K562 (cell line): ENCODE measurements at regions not wholly inside any gene's neighbourhood (a gene's known extent, or its start where the extent isn't known, plus 50 kb on each side); places are given as distances from the start of the nearest gene placed in this dataset.
A peak's percentile ranks its signal among the peaks of the same experiment; 100 is the strongest.

ENCODE experiments used
- ATAC-seq: fragments of 200-7000 bp; cut with Tn5 transposase; 3 replicates; pipeline ENCODE4 v1.9.1; 2020; ENCODE audit warnings: moderate library complexity
- BruUV-seq: library from RNA; stranded (reverse); fragments of 400-500 nt; replicated peaks from 2 replicates; lab custom pipeline; 2021; lab: Mats Ljungman, UMichigan
- CTCF ChIA-PET: fragments of 300-600 bp; formaldehyde crosslinking; extraction: SDS; loops from one replicate; lab custom pipeline; 2021; ENCODE audit warnings: low intra/inter-chr PET ratio; lab: Yijun Ruan, JAX
- POLR2A ChIA-PET: fragments of 300-600, 350-650 bp; sonication (Branson Sonifier 250); formaldehyde crosslinking; extraction: SDS; loops from one replicate; lab custom pipeline; 2021; ENCODE audit warnings: antibody characterized with exemption, inconsistent platforms; lab: Yijun Ruan, JAX
- DNase-seq, 4 experiments: peaks; one replicate each; pipeline versions ENCODE4 v3.0.0 to v3.0.0-alpha.2; 2011 to 2018; ENCODE audit warnings: low spot score in 3 of 4, mixed read lengths in 3 of 4; ENCODE audit errors: extremely low read depth in 1 of 4
- FAIRE-seq: peaks from 2 replicates; lab custom pipeline; 2011; peaks lifted over from hg19 to GRCh38; lab: Jason Lieb, UNC
- H2AFZ ChIP-seq: 2 replicates; pipeline ENCODE4 v1.6.0; 2011; ENCODE audit warnings: low read depth, low read length, control low read depth, inconsistent platforms
- H3K27ac ChIP-seq: fragments of 200-600 bp; 3 replicates; pipeline ENCODE4 v1.8.0; 2011; ENCODE audit warnings: low read depth, mild to moderate bottlenecking, control low read depth, inconsistent platforms, low read length, moderate library complexity, mixed read lengths; ENCODE audit errors: extremely low read depth
- H3K27me3 ChIP-seq, 2 experiments: fragments of 300-600 bp in 1 of 2; 2 replicates in 1 of 2; 3 replicates in 1 of 2; pipeline versions ENCODE4 v1.6.0 to v1.8.0; 2011; ENCODE audit warnings: inconsistent platforms in 2 of 2, low read length in 2 of 2, mild to moderate bottlenecking in 1 of 2, mixed read lengths in 1 of 2, moderate library complexity in 1 of 2; ENCODE audit not compliant: control insufficient read depth in 2 of 2, insufficient read depth in 2 of 2
- H3K36me3 ChIP-seq: fragments of 300-600 bp; 3 replicates; pipeline ENCODE4 v1.8.0; 2011; ENCODE audit warnings: mild to moderate bottlenecking, low read length, inconsistent platforms; ENCODE audit not compliant: control insufficient read depth, insufficient read depth
- H3K4me1 ChIP-seq, 2 experiments: fragments of 200-600 bp in 1 of 2; replicated peaks in 1 of 2; 2 replicates in 1 of 2; 3 replicates in 1 of 2; pipeline versions ENCODE4 v1.5.1 to v1.8.0; 2011; ENCODE audit warnings: inconsistent platforms in 2 of 2, low read length in 2 of 2, mild to moderate bottlenecking in 1 of 2, mixed read lengths in 1 of 2, moderate library complexity in 1 of 2; ENCODE audit not compliant: control insufficient read depth in 2 of 2, insufficient read depth in 2 of 2
- H3K4me2 ChIP-seq: 2 replicates; pipeline ENCODE4 v1.6.1; 2011; ENCODE audit warnings: low read length, control low read depth, inconsistent platforms, mixed read lengths; ENCODE audit not compliant: insufficient read depth
- H3K4me3 ChIP-seq: fragments of 200-600 bp; sonication (generic), shearing (Covaris generic); 2 replicates; pipeline ENCODE4 v1.5.1; 2016; ENCODE audit warnings: control low read depth, inconsistent platforms
- H3K79me2 ChIP-seq: fragments of 200-600 bp; 3 replicates; pipeline ENCODE4 v1.8.0; 2011; ENCODE audit warnings: low read length, inconsistent platforms; ENCODE audit not compliant: control insufficient read depth, insufficient read depth
- H3K9ac ChIP-seq, 2 experiments: 2 replicates each; pipeline versions ENCODE4 v1.6.0 to v1.6.1; 2011; ENCODE audit warnings: low read depth in 2 of 2, low read length in 2 of 2, control low read depth in 1 of 2, inconsistent platforms in 1 of 2, mild to moderate bottlenecking in 1 of 2, mixed read lengths in 1 of 2; ENCODE audit not compliant: insufficient read depth in 1 of 2
- H3K9me1 ChIP-seq: one replicate; pipeline ENCODE4 v1.6.0; 2011; ENCODE audit warnings: inconsistent platforms, mild to moderate bottlenecking, low read length, moderate library complexity; ENCODE audit not compliant: control insufficient read depth, insufficient read depth
- H3K9me3 ChIP-seq: replicated peaks from 2 replicates; pipeline ENCODE4 v1.5.1; 2011; ENCODE audit warnings: low read depth, low read length, inconsistent platforms; ENCODE audit not compliant: control insufficient read depth, insufficient read depth
- H4K20me1 ChIP-seq: replicated peaks from 2 replicates; pipeline ENCODE4 v1.6.1; 2011; ENCODE audit warnings: low read length, inconsistent platforms, mixed read lengths; ENCODE audit not compliant: control insufficient read depth, insufficient read depth
- E2F3 ChIP-seq: fragments of 250-450 bp; sonication (Bioruptor Pico); IDR thresholded peaks from 2 replicates; pipeline ENCODE4 v1.4.0; 2020; ENCODE audit warnings: mild to moderate bottlenecking
- FOXJ2 ChIP-seq: fragments of 200-800 bp; sonication (Bioruptor generic); IDR thresholded peaks from 2 replicates; pipeline ENCODE4 v1.6.1; 2016; ENCODE audit warnings: missing genetic modification characterization, missing compliant biosample characterization
- HEY1 ChIP-seq: fragments of 250-450 bp; sonication (Bioruptor Pico); IDR thresholded peaks from 2 replicates; pipeline ENCODE4 v1.5.0; 2020; ENCODE audit warnings: mild to moderate bottlenecking, moderate library complexity, borderline replicate concordance
- HINFP ChIP-seq: fragments of 450-650 bp; conservative IDR thresholded peaks from 2 replicates; pipeline ENCODE4 v1.6.1; 2016; ENCODE audit warnings: missing genetic modification characterization, low read depth, mild to moderate bottlenecking, control low read depth, missing compliant biosample characterization
- KDM5B ChIP-seq: fragments of 200-600 bp; sonication (generic); IDR thresholded peaks from 2 replicates; pipeline ENCODE4 v1.6.1; 2012; ENCODE audit warnings: low read depth, mild to moderate bottlenecking, moderate library complexity, low read length, control low read depth, inconsistent platforms; ENCODE audit not compliant: insufficient replicate concordance
- KLF16 ChIP-seq: IDR thresholded peaks from 2 replicates; pipeline ENCODE4 v1.6.1; 2016; ENCODE audit warnings: antibody characterized with exemption
- PTTG1 ChIP-seq: fragments of 450-650 bp; IDR thresholded peaks from 2 replicates; pipeline ENCODE4 v1.6.1; 2016; ENCODE audit warnings: low read depth, mild to moderate bottlenecking, missing genetic modification characterization, missing compliant biosample characterization
- TRIM28 ChIP-seq: fragments of 450-650 bp; IDR thresholded peaks from 2 replicates; pipeline ENCODE4 v1.6.1; 2017
- ZNF3 ChIP-seq: fragments of 250-450 bp; sonication (Bioruptor Pico); IDR thresholded peaks from 2 replicates; pipeline ENCODE4 v1.5.0; 2021; ENCODE audit warnings: mild to moderate bottlenecking, moderate library complexity
- WGBS: fragments of 100-300 bp; shearing (Covaris generic); methylation state at CpG from one replicate; pipeline ENCODE4 v1.1.6; 2016; ENCODE audit warnings: low coverage, mixed read lengths; ENCODE audit not compliant: insufficient coverage; ENCODE audit errors: missing lambda C conversion rate; 5-methylcytosine and 5-hydroxymethylcytosine counted together
- in situ Hi-C: fragments of 300-500 bp; cut with MboI; formaldehyde crosslinking; loops from 4 replicates; pipeline ENCODE4 v1.15.0; 2018; ENCODE audit warnings: inconsistent platforms, mixed read lengths
- intact Hi-C: fragments of 100-400 bp; cut with micrococcal nuclease; formaldehyde crosslinking; loops from 2 replicates; pipeline ENCODE4 v1.14.2; 2022
- TF ChIP-seq, protein P1 (sequence below), 2 experiments: fragments of 450-650 bp in 1 of 2; sonication (generic) in 1 of 2; formaldehyde crosslinking; conservative IDR thresholded peaks; 2 replicates each; pipeline versions ENCODE4 v1.4.0 to v1.8.1; 2020 to 2022; ENCODE audit warnings: mild to moderate bottlenecking in 1 of 2, missing genetic modification reagents in 1 of 2
- TF ChIP-seq, protein P2 (sequence below): fragments of 250-450 bp; sonication (Bioruptor Pico); IDR thresholded peaks from 2 replicates; pipeline ENCODE4 v1.9.0; 2021; ENCODE audit warnings: mild to moderate bottlenecking
- TF ChIP-seq, protein P3 (sequence below): fragments of 250-450 bp; sonication (Bioruptor Pico); IDR thresholded peaks from 2 replicates; pipeline ENCODE4 v1.4.0; 2020
- TF ChIP-seq, protein P4 (sequence below): sonication (generic); formaldehyde crosslinking; IDR thresholded peaks from 2 replicates; pipeline ENCODE4 v1.8.0; 2022; ENCODE audit warnings: mild to moderate bottlenecking, low read depth, missing genetic modification reagents

GRCh38 chr10:42988517-42989395 is 88.1 kb upstream of the RET start (continued):
- peak; percentile 61; the same call in 1 of the 2 replicates for TF ChIP-seq KLF16
- TF ChIP-seq, all 486 proteins: peak for 11

- POLR2A ChIA-PET, result interaction anchor here (0.7 kb wide), 1 partner anchor 40 kb away, joined by 4 read pairs; no protein-coding TSS in a partner anchor
- Histone ChIP-seq H2AFZ (no peak overlapping the region), H3K9ac (no peak overlapping the region), H3K27me3 (peaks cover 4 to 48% of the 10 kb centered on the region in 2 experiments; a peak in 3 of 5 replicates), H4K20me1 (no peaks in the 10 kb centered on the region), H3K79me2 (no peaks in the 10 kb centered on the region), H3K4me2 (no peak overlapping the region), H3K36me3 (no peaks in the 10 kb centered on the region), H3K4me1 (peaks cover 7 to 21% of the 10 kb centered on the region in 2 experiments; a peak in 3 of 5 replicates), H3K4me3 (no peak overlapping the region), H3K9me1 (peaks cover 3% of the 10 kb centered on the region), H3K27ac (no peak overlapping the region), H3K9me3 (no peaks in the 10 kb centered on the region)
- 0% methylated on average over 2 of the region's 2 CpGs for WGBS
- in situ Hi-C loops (no loop called here), intact Hi-C loops (loop anchor here (10.0 kb wide), 1 partner anchor 85 kb away; the partner anchor contains the start of gene RET)
- ATAC-seq, result no peak
- BruUV-seq, result no TSS peak
- FAIRE-seq, result no peak
- CTCF ChIA-PET, result no interaction called here
- DNase-seq, result no peak
- TF ChIP-seq E2F3 (CRISPR knock-in tag), result no peak
- no peak for TF ChIP-seq TRIM28
- TF ChIP-seq, protein P1, sequence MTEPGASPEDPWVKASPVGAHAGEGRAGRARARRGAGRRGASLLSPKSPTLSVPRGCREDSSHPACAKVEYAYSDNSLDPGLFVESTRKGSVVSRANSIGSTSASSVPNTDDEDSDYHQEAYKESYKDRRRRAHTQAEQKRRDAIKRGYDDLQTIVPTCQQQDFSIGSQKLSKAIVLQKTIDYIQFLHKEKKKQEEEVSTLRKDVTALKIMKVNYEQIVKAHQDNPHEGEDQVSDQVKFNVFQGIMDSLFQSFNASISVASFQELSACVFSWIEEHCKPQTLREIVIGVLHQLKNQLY (CRISPR knock-in tag; conservative IDR thresholded peaks at IDR 0.05), result no peak
- TF ChIP-seq PTTG1 (tag), result no peak
- TF ChIP-seq HEY1 (CRISPR knock-in tag), result no peak
- no peak for TF ChIP-seq KDM5B
- TF ChIP-seq, protein P2, sequence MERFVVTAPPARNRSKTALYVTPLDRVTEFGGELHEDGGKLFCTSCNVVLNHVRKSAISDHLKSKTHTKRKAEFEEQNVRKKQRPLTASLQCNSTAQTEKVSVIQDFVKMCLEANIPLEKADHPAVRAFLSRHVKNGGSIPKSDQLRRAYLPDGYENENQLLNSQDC, result no peak
- no peak for TF ChIP-seq HINFP (tag)
- TF ChIP-seq, protein P3, sequence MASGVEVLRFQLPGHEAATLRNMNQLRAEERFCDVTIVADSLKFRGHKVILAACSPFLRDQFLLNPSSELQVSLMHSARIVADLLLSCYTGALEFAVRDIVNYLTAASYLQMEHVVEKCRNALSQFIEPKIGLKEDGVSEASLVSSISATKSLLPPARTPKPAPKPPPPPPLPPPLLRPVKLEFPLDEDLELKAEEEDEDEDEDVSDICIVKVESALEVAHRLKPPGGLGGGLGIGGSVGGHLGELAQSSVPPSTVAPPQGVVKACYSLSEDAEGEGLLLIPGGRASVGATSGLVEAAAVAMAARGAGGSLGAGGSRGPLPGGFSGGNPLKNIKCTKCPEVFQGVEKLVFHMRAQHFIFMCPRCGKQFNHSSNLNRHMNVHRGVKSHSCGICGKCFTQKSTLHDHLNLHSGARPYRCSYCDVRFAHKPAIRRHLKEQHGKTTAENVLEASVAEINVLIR (CRISPR knock-in tag), result no peak
- no peak for TF ChIP-seq FOXJ2
- TF ChIP-seq ZNF3, result no peak
- TF ChIP-seq, protein P4, sequence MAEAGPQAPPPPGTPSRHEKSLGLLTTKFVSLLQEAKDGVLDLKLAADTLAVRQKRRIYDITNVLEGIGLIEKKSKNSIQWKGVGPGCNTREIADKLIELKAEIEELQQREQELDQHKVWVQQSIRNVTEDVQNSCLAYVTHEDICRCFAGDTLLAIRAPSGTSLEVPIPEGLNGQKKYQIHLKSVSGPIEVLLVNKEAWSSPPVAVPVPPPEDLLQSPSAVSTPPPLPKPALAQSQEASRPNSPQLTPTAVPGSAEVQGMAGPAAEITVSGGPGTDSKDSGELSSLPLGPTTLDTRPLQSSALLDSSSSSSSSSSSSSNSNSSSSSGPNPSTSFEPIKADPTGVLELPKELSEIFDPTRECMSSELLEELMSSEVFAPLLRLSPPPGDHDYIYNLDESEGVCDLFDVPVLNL (CRISPR knock-in tag), result no peak
Measured at GRCh38 chr10:42989481-42989921, 87.4 kb upstream of the RET start.
